ENCODE measurements at regions not wholly inside any gene's neighbourhood (a gene's known extent, or its start where the extent isn't known, plus 50 kb on each side); places are given as distances from the start of the nearest gene placed in this dataset.

GRCh38 chr12:105539735-105540134, 209.2 kb downstream of the C12orf75 start:
- TF ChIP-seq CTCF (IDR thresholded peaks at IDR 0.05) = no peak
- TF ChIP-seq POLR2AphosphoS5 (IDR thresholded peaks at IDR 0.05; ENCODE audit: insufficient read depth in 1 of 2, low read depth in 1 of 2) = no peak
- TF ChIP-seq POLR2A (IDR thresholded peaks at IDR 0.05) = no peak
- intact Hi-C loops (cut with DNase I) = no loop called here

GRCh38 chr12:105547786-105548185, 217.3 kb downstream of the C12orf75 start:
- no peaks in the 10 kb centered on the region for H3K9me3 ChIP-seq
- H3K4me3 ChIP-seq = no peak overlapping the region
- no peaks in the 10 kb centered on the region for H3K27me3 ChIP-seq
- no peaks in the 10 kb centered on the region for H3K4me1 ChIP-seq
- no peak for TF ChIP-seq POLR2A (IDR thresholded peaks at IDR 0.05)
- TF ChIP-seq POLR2AphosphoS5 (IDR thresholded peaks at IDR 0.05; ENCODE audit: insufficient read depth in 1 of 2, low read depth in 1 of 2) = no peak
- no peak for TF ChIP-seq CTCF (IDR thresholded peaks at IDR 0.05)
- intact Hi-C loops (cut with DNase I) = no loop called here
- DNase-seq (ENCODE audit: extremely low spot score in 2 of 2) = no peak
- no peak overlapping the region for H3K27ac ChIP-seq
- no peaks in the 10 kb centered on the region for H3K36me3 ChIP-seq

More at GRCh38 chr12:105539735-105540134, 209.2 kb downstream of the C12orf75 start:
- Histone ChIP-seq H3K27me3 (no peaks in the 10 kb centered on the region), H3K4me1 (no peaks in the 10 kb centered on the region), H3K36me3 (no peaks in the 10 kb centered on the region), H3K27ac (no peak overlapping the region), H3K9me3 (no peaks in the 10 kb centered on the region), H3K4me3 (no peak overlapping the region)
- peak in 1 of 2 donors; percentile 31 for DNase-seq (ENCODE audit: extremely low spot score in 2 of 2)

GRCh38 chr12:105548626-105549025, 218.1 kb downstream of the C12orf75 start:
- H3K4me3 ChIP-seq = no peak overlapping the region
- DNase-seq (ENCODE audit: extremely low spot score in 2 of 2) = no peak
- intact Hi-C loops (cut with DNase I) = no loop called here
- TF ChIP-seq POLR2A (IDR thresholded peaks at IDR 0.05) (no peak), CTCF (IDR thresholded peaks at IDR 0.05) (no peak), POLR2AphosphoS5 (IDR thresholded peaks at IDR 0.05; ENCODE audit: insufficient read depth in 1 of 2, low read depth in 1 of 2) (no peak)
- H3K36me3 ChIP-seq = no peaks in the 10 kb centered on the region
- no peak overlapping the region for H3K27ac ChIP-seq
- no peaks in the 10 kb centered on the region for H3K4me1 ChIP-seq
- no peaks in the 10 kb centered on the region for H3K9me3 ChIP-seq
- H3K27me3 ChIP-seq = no peaks in the 10 kb centered on the region

- no peak overlapping the region for H3K27ac ChIP-seq
- intact Hi-C loops (cut with DNase I) = no loop called here
Measured at GRCh38 chr12:105552056-105552455, 221.6 kb downstream of the C12orf75 start.

More at GRCh38 chr12:105552056-105552455, 221.6 kb downstream of the C12orf75 start:
- DNase-seq (ENCODE audit: extremely low spot score in 2 of 2) = peak in 1 of 2 donors; percentile 40
- Histone ChIP-seq H3K9me3 (no peaks in the 10 kb centered on the region), H3K27me3 (no peaks in the 10 kb centered on the region), H3K36me3 (no peaks in the 10 kb centered on the region), H3K4me3 (no peak overlapping the region), H3K4me1 (no peaks in the 10 kb centered on the region)
- TF ChIP-seq POLR2A (IDR thresholded peaks at IDR 0.05) = no peak
- TF ChIP-seq POLR2AphosphoS5 (IDR thresholded peaks at IDR 0.05; ENCODE audit: insufficient read depth in 1 of 2, low read depth in 1 of 2) = no peak
- no peak for TF ChIP-seq CTCF (IDR thresholded peaks at IDR 0.05)
